Nephron progenitor cell (in vitro differentiated cells): ENCODE measurements at regions not wholly inside any gene's neighbourhood (a gene's known extent, or its start where the extent isn't known, plus 50 kb on each side); places are given as distances from the start of the nearest gene placed in this dataset.

ENCODE experiments used
- DNase-seq: peaks from one replicate; pipeline ENCODE4 v3.0.0; 2021
- H3K27ac Mint-ChIP-seq: 2 replicates; pipeline ENCODE4 v1.8.0; 2021; ENCODE audit warnings: mild to moderate bottlenecking, moderate library complexity, mixed read lengths
- H3K27me3 Mint-ChIP-seq: 2 replicates; pipeline ENCODE4 v1.8.0; 2021; ENCODE audit warnings: mild to moderate bottlenecking, low read depth, mixed read lengths; ENCODE audit not compliant: poor library complexity
- H3K36me3 Mint-ChIP-seq: 2 replicates; pipeline ENCODE4 v1.8.0; 2021; ENCODE audit warnings: low read depth, mixed read lengths
- H3K4me1 Mint-ChIP-seq: 2 replicates; pipeline ENCODE4 v1.8.0; 2021; ENCODE audit warnings: mixed read lengths
- H3K4me3 Mint-ChIP-seq: 2 replicates; pipeline ENCODE4 v1.8.0; 2021; ENCODE audit warnings: mild to moderate bottlenecking, moderate library complexity, mixed read lengths
- H3K9me3 Mint-ChIP-seq: 2 replicates; pipeline ENCODE4 v1.8.0; 2021; ENCODE audit warnings: mild to moderate bottlenecking, moderate library complexity, mixed read lengths
- CTCF ChIP-seq: fragments of 200-600 bp; sonication (generic); IDR thresholded peaks from 2 replicates; pipeline ENCODE4 v1.5.0; 2021; ENCODE audit warnings: antibody characterized with exemption

DNA sequence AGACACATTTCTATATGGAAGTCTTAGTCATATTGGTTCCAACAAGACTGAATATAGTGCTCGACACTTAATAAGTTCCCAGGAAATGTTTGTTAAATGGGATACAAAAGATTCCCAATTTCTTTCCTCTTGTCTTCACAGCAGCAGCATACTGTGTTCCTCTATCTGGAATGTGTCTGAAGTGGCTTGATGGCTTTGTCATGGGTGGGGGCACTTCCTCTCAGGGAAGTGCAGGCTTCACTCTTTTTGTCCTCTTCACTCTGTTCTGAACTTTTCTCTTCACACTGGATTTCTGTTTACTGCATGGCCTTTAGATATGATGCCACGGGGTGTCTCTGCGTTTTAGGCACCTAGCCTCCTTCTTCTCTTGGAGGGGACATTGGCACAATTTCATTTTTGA, 127.7 kb upstream of the C9orf72 start:
- H3K36me3 Mint-ChIP-seq, result no peaks in the 10 kb centered on the region

GRCh38 chr9:27701587-27701986, 128.3 kb upstream of the C9orf72 start:
- H3K36me3 Mint-ChIP-seq, result no peaks in the 10 kb centered on the region
- peaks cover 7% of the 10 kb centered on the region for H3K9me3 Mint-ChIP-seq
- no peak for TF ChIP-seq CTCF
- H3K4me1 Mint-ChIP-seq, result peaks cover 15% of the 10 kb centered on the region
- DNase-seq, result no peak
- no peak overlapping the region for H3K27ac Mint-ChIP-seq
- no peaks in the 10 kb centered on the region for H3K27me3 Mint-ChIP-seq
- H3K4me3 Mint-ChIP-seq, result no peak overlapping the region

More for the DNA sequence above, 127.7 kb upstream of the C9orf72 start:
- no peak for DNase-seq
- H3K27ac Mint-ChIP-seq, result no peak overlapping the region
- no peak for TF ChIP-seq CTCF
- no peak overlapping the region for H3K4me3 Mint-ChIP-seq
- peaks cover 8% of the 10 kb centered on the region for H3K9me3 Mint-ChIP-seq
- peaks cover 15% of the 10 kb centered on the region for H3K4me1 Mint-ChIP-seq
- no peaks in the 10 kb centered on the region for H3K27me3 Mint-ChIP-seq

GRCh38 chr9:27703216-27703980, 130.1 kb upstream of the C9orf72 start:
- H3K9me3 Mint-ChIP-seq, result peaks cover 13% of the 10 kb centered on the region
- H3K27me3 Mint-ChIP-seq, result peaks cover 4% of the 10 kb centered on the region
- peaks cover 15% of the 10 kb centered on the region for H3K4me1 Mint-ChIP-seq
- no peak overlapping the region for H3K27ac Mint-ChIP-seq
- H3K36me3 Mint-ChIP-seq, result no peaks in the 10 kb centered on the region
- no peak for DNase-seq
- no peak for TF ChIP-seq CTCF
- no peak overlapping the region for H3K4me3 Mint-ChIP-seq

- peaks cover 22% of the 10 kb centered on the region for H3K4me1 Mint-ChIP-seq
- peaks cover 8% of the 10 kb centered on the region for H3K36me3 Mint-ChIP-seq
- peaks cover 32% of the 10 kb centered on the region for H3K9me3 Mint-ChIP-seq
- no peak overlapping the region for H3K27ac Mint-ChIP-seq
- H3K27me3 Mint-ChIP-seq, result peaks cover 4% of the 10 kb centered on the region
- H3K4me3 Mint-ChIP-seq, result no peak overlapping the region
- DNase-seq, result no peak
- no peak for TF ChIP-seq CTCF
Measured at GRCh38 chr9:27711241-27711640, 138.0 kb upstream of the C9orf72 start.

DNA sequence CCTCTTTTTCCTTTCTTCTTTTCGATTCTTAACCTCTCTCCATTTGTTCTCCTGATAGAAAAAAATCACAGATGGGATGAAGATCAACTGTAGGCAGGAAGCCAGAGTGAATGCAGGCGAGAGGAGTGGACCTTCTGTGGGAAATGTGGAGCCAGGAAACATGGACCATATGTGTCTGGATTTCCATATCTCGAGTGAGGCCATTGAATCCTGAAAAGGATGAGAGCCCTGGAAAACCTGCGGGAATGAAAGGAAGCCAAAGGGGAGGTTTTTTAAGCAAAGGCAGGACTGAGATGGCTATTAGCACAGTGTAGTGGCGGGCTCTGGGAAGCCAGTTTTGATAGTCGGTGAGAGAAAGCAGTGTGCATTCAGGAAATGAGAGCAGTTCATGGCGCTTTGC, 139.5 kb upstream of the C9orf72 start:
- H3K36me3 Mint-ChIP-seq, result peaks cover 8% of the 10 kb centered on the region
- no peak for TF ChIP-seq CTCF
- H3K27me3 Mint-ChIP-seq, result no peaks in the 10 kb centered on the region
- no peak overlapping the region for H3K4me3 Mint-ChIP-seq
- no peak overlapping the region for H3K27ac Mint-ChIP-seq
- DNase-seq, result no peak
- peaks cover 26% of the 10 kb centered on the region for H3K4me1 Mint-ChIP-seq
- peaks cover 26% of the 10 kb centered on the region for H3K9me3 Mint-ChIP-seq

- DNase-seq, result no peak
- H3K27ac Mint-ChIP-seq, result no peak overlapping the region
- H3K9me3 Mint-ChIP-seq, result peaks cover 10% of the 10 kb centered on the region
- H3K4me3 Mint-ChIP-seq, result no peak overlapping the region
- H3K36me3 Mint-ChIP-seq, result peaks cover 3% of the 10 kb centered on the region
- H3K4me1 Mint-ChIP-seq, result peaks cover 26% of the 10 kb centered on the region
- H3K27me3 Mint-ChIP-seq, result no peaks in the 10 kb centered on the region
- no peak for TF ChIP-seq CTCF
Measured at GRCh38 chr9:27714388-27714787, 141.1 kb upstream of the C9orf72 start.
